NCI-H2107 treated with DMSO at 0.1 percent for 48 hours (cell line): ENCODE measurements at regions not wholly inside any gene's neighbourhood (a gene's known extent, or its start where the extent isn't known, plus 50 kb on each side); places are given as distances from the start of the nearest gene placed in this dataset.
A peak's percentile ranks its signal among the peaks of the same experiment; 100 is the strongest.
"Not testable (repeated sequence)": the region's sequence is repeated elsewhere in the genome, so short reads cannot be mapped to it uniquely, and the experiment has no call there.

ENCODE experiments used
- DNase-seq: peaks from one replicate; lab custom pipeline; 2025; ENCODE audit not compliant: unreplicated experiment; lab: John Stamatoyannopoulos, UW

GRCh38 chr1:200496937-200497336 is 87.1 kb upstream of the ZNF281 start:
- no peak for DNase-seq

- no peak for DNase-seq
Observed at GRCh38 chr1:200495901-200496300, 86.1 kb upstream of the ZNF281 start.

GRCh38 chr1:200493344-200493743 is 83.5 kb upstream of the ZNF281 start:
- no peak for DNase-seq

GRCh38 chr1:200491103-200491502 is 81.3 kb upstream of the ZNF281 start:
- no peak for DNase-seq

- DNase-seq, result no peak
Observed at GRCh38 chr1:200490183-200490582, 80.3 kb upstream of the ZNF281 start.

GRCh38 chr1:200488375-200489165 is 78.7 kb upstream of the ZNF281 start:
- peak; percentile 69 for DNase-seq

- no peak for DNase-seq
Observed at GRCh38 chr1:200487650-200488049, 77.8 kb upstream of the ZNF281 start.

- no peak for DNase-seq
Observed at GRCh38 chr1:200486634-200487033, 76.8 kb upstream of the ZNF281 start.

- DNase-seq, result not testable (repeated sequence)
Observed at GRCh38 chr1:200484438-200484946, 74.7 kb upstream of the ZNF281 start.

- DNase-seq, result no peak
Observed at GRCh38 chr1:200483491-200484143, 73.8 kb upstream of the ZNF281 start.

GRCh38 chr1:200480964-200481363 is 71.1 kb upstream of the ZNF281 start:
- no peak for DNase-seq

- no peak for DNase-seq
Observed at GRCh38 chr1:200479816-200480215, 70.0 kb upstream of the ZNF281 start.

- DNase-seq, result no peak
Observed at GRCh38 chr1:200478945-200479558, 69.2 kb upstream of the ZNF281 start.

GRCh38 chr1:200478239-200478623 is 68.4 kb upstream of the ZNF281 start:
- no peak for DNase-seq

- peak; percentile 50 for DNase-seq
Observed at GRCh38 chr1:200474633-200475032, 64.8 kb upstream of the ZNF281 start.

GRCh38 chr1:200473698-200474371 is 64.0 kb upstream of the ZNF281 start:
- DNase-seq, result no peak

GRCh38 chr1:200471739-200472138 is 61.9 kb upstream of the ZNF281 start:
- no peak for DNase-seq

- DNase-seq, result peak; percentile 6
Observed at GRCh38 chr1:200468264-200469001, 58.6 kb upstream of the ZNF281 start.

GRCh38 chr1:200464784-200465400 is 55.1 kb upstream of the ZNF281 start:
- DNase-seq, result no peak
